SU-DHL-6 (cell line): ENCODE measurements at regions not wholly inside any gene's neighbourhood (a gene's known extent, or its start where the extent isn't known, plus 50 kb on each side); places are given as distances from the start of the nearest gene placed in this dataset.

Experiments used
- H2AFZ ChIP-seq: fragments of 200-600 bp; sonication (generic); 2 replicates; pipeline ENCODE4 v1.6.1; 2014; ENCODE audit warnings: low read depth, mild to moderate bottlenecking, moderate library complexity, mixed read lengths, antibody characterized with exemption, low read length; ENCODE audit not compliant: severe bottlenecking
- H3F3A ChIP-seq: fragments of 200-600 bp; shearing (Covaris generic); 2 replicates; pipeline ENCODE4 v1.6.0; 2016; ENCODE audit warnings: antibody characterized with exemption, mild to moderate bottlenecking; ENCODE audit not compliant: insufficient read depth
- H3K27ac ChIP-seq: fragments of 200-600 bp; sonication (generic); 2 replicates; pipeline ENCODE4 v1.5.1; 2016; ENCODE audit warnings: low read depth, mild to moderate bottlenecking, low read length, moderate library complexity, mixed read lengths
- H3K27me3 ChIP-seq: fragments of 200-600 bp; sonication (generic), shearing (Covaris generic); 2 replicates; pipeline ENCODE4 v1.6.0; 2014; ENCODE audit warnings: mild to moderate bottlenecking, low read length
- H3K36me3 ChIP-seq: fragments of 200-600 bp; sonication (generic); 2 replicates; pipeline ENCODE4 v1.6.1; 2014; ENCODE audit warnings: mild to moderate bottlenecking, low read length, mixed read lengths
- H3K4me2 ChIP-seq: fragments of 300-600, 200-600 bp; shearing (Covaris generic), sonication (generic); 2 replicates; pipeline ENCODE4 v1.6.0; 2014; ENCODE audit warnings: low read length, low read depth, mild to moderate bottlenecking; ENCODE audit not compliant: poor library complexity, severe bottlenecking
- H3K4me3 ChIP-seq: fragments of 200-600 bp; sonication (generic); 2 replicates; pipeline ENCODE4 v1.5.1; 2014; ENCODE audit warnings: antibody characterized with exemption, low read length, mild to moderate bottlenecking, mixed read lengths; ENCODE audit not compliant: insufficient read depth, poor library complexity, severe bottlenecking
- H3K79me2 ChIP-seq: fragments of 200-600 bp; sonication (generic); 2 replicates; pipeline ENCODE4 v1.6.1; 2014; ENCODE audit warnings: mild to moderate bottlenecking, low read length, moderate library complexity; ENCODE audit not compliant: insufficient read depth
- H3K9ac ChIP-seq: fragments of 200-600 bp; sonication (generic); 2 replicates; pipeline ENCODE4 v1.7.0; 2014; ENCODE audit warnings: mild to moderate bottlenecking, low read length
- H3K9me2 ChIP-seq: fragments of 200-600 bp; sonication (generic); replicated peaks from 2 replicates; pipeline ENCODE4 v1.6.1; 2014; ENCODE audit warnings: low read length; ENCODE audit not compliant: insufficient read depth
- H3K9me3 ChIP-seq: fragments of 200-600 bp; sonication (generic); 2 replicates; pipeline ENCODE4 v1.6.1; 2014; ENCODE audit warnings: low read length, mixed read lengths; ENCODE audit not compliant: insufficient read depth
- H4K20me1 ChIP-seq: fragments of 200-600 bp; sonication (generic); 2 replicates; pipeline ENCODE4 v1.6.1; 2014; ENCODE audit warnings: low read depth, mild to moderate bottlenecking, antibody characterized with exemption, low read length, moderate library complexity, mixed read lengths
- CTCF ChIP-seq: fragments of 200-600 bp; sonication (generic); IDR thresholded peaks from one replicate; pipeline ENCODE4 v1.5.1; 2017; ENCODE audit warnings: antibody characterized with exemption, mild to moderate bottlenecking, low read length, moderate library complexity; ENCODE audit not compliant: insufficient read depth, poor library complexity, severe bottlenecking
- EZH2phosphoT487 ChIP-seq: fragments of 200-600 bp; sonication (generic), shearing (Covaris generic); conservative IDR thresholded peaks from 2 replicates; pipeline ENCODE4 v1.6.1; 2018; ENCODE audit warnings: mild to moderate bottlenecking, antibody characterized with exemption, low read length, moderate library complexity, mixed read lengths

- Histone ChIP-seq H3K9me2 (no peaks in the 10 kb centered on the region), H3K9me3 (no peaks in the 10 kb centered on the region), H3K4me2 (no peak overlapping the region), H3K79me2 (no peaks in the 10 kb centered on the region), H3K27ac (no peak overlapping the region), H3K27me3 (no peaks in the 10 kb centered on the region), H4K20me1 (no peaks in the 10 kb centered on the region), H3F3A (no peaks in the 10 kb centered on the region), H3K9ac (no peak overlapping the region), H3K4me3 (no peak overlapping the region), H2AFZ (no peak overlapping the region), H3K36me3 (no peaks in the 10 kb centered on the region)
- TF ChIP-seq CTCF = no peak
- TF ChIP-seq EZH2phosphoT487 = no peak
These were observed 309.9 kb downstream of the TLE3 start for GRCh38 chr15:69787791-69788190.

GRCh38 chr15:69789648-69790393, 307.9 kb downstream of the TLE3 start:
- H3K27me3 ChIP-seq = no peaks in the 10 kb centered on the region
- no peaks in the 10 kb centered on the region for H3K79me2 ChIP-seq
- H3K27ac ChIP-seq = no peak overlapping the region

GRCh38 chr15:69790632-69791031, 307.1 kb downstream of the TLE3 start:
- Histone ChIP-seq H4K20me1 (no peaks in the 10 kb centered on the region), H3F3A (no peaks in the 10 kb centered on the region), H3K4me3 (no peak overlapping the region), H3K9me3 (no peaks in the 10 kb centered on the region), H3K27me3 (no peaks in the 10 kb centered on the region), H3K79me2 (no peaks in the 10 kb centered on the region), H3K36me3 (no peaks in the 10 kb centered on the region), H3K9me2 (no peaks in the 10 kb centered on the region), H3K27ac (no peak overlapping the region), H3K9ac (no peak overlapping the region), H3K4me2 (no peak overlapping the region), H2AFZ (no peak overlapping the region)
- TF ChIP-seq CTCF (no peak), EZH2phosphoT487 (no peak)

More at GRCh38 chr15:69789648-69790393, 307.9 kb downstream of the TLE3 start:
- Histone ChIP-seq H3K9ac (no peak overlapping the region), H3K36me3 (no peaks in the 10 kb centered on the region), H3K4me3 (no peak overlapping the region), H3K9me2 (no peaks in the 10 kb centered on the region), H3K9me3 (no peaks in the 10 kb centered on the region), H3F3A (no peaks in the 10 kb centered on the region), H2AFZ (no peak overlapping the region), H4K20me1 (no peaks in the 10 kb centered on the region), H3K4me2 (no peak overlapping the region)
- TF ChIP-seq CTCF = no peak
- no peak for TF ChIP-seq EZH2phosphoT487
